ENCODE measurements at regions not wholly inside any gene's neighbourhood (a gene's known extent, or its start where the extent isn't known, plus 50 kb on each side); places are given as distances from the start of the nearest gene placed in this dataset.

- Histone ChIP-seq H3K36me3 (no peaks in the 10 kb centered on the region), H3K27me3 (peaks cover 0 to 37% of the 10 kb centered on the region in 2 donors), H3K27ac (no peak overlapping the region), H3K4me1 (peaks cover 0 to under 1% (median 0%) of the 10 kb centered on the region in 4 donors), H3K4me3 (no peak overlapping the region), H3K9me3 (no peaks in the 10 kb centered on the region)
- no peak for DNase-seq (ENCODE audit: low spot score in 2 of 2)
- TF ChIP-seq EP300 (IDR thresholded peaks at IDR 0.05) (no peak), CTCF (IDR thresholded peaks at IDR 0.05) (no peak), POLR2A (IDR thresholded peaks at IDR 0.05) (no peak)
- WGBS, 2 donors, result 31 to 50% methylated on average over 13 of the region's 13 CpGs
Observed at GRCh38 chr10:133027482-133027881, 60.2 kb upstream of the ADGRA1 start.

- no peaks in the 10 kb centered on the region for H3K9me3 ChIP-seq
- 83 to 86% methylated on average over 9 to 10 of the region's 22 CpGs for WGBS, 2 donors
- peaks cover 0 to 6% (median 0%) of the 10 kb centered on the region in 4 donors for H3K4me1 ChIP-seq
- DNase-seq (ENCODE audit: low spot score in 2 of 2), result no peak
- no peak overlapping the region for H3K4me3 ChIP-seq
- no peak overlapping the region for H3K27ac ChIP-seq
- TF ChIP-seq POLR2A (IDR thresholded peaks at IDR 0.05) (no peak), EP300 (IDR thresholded peaks at IDR 0.05) (no peak), CTCF (IDR thresholded peaks at IDR 0.05) (no peak)
- H3K36me3 ChIP-seq, result no peaks in the 10 kb centered on the region
- peaks cover 0 to 41% of the 10 kb centered on the region in 2 donors for H3K27me3 ChIP-seq
Observed at GRCh38 chr10:133026726-133027395, 60.9 kb upstream of the ADGRA1 start.

- H3K9me3 ChIP-seq, result no peaks in the 10 kb centered on the region
- peaks cover 0 to 6% (median 0%) of the 10 kb centered on the region in 4 donors for H3K4me1 ChIP-seq
- no peak overlapping the region for H3K27ac ChIP-seq
- H3K27me3 ChIP-seq, result peaks cover 0 to 44% of the 10 kb centered on the region in 2 donors
- 80 to 82% methylated on average over 10 of the region's 10 CpGs for WGBS, 2 donors
- DNase-seq (ENCODE audit: low spot score in 2 of 2), result no peak
- no peak overlapping the region for H3K4me3 ChIP-seq
- TF ChIP-seq EP300 (IDR thresholded peaks at IDR 0.05) (no peak), CTCF (IDR thresholded peaks at IDR 0.05) (no peak), POLR2A (IDR thresholded peaks at IDR 0.05) (no peak)
- H3K36me3 ChIP-seq, result no peaks in the 10 kb centered on the region
Observed at GRCh38 chr10:133026171-133026570, 61.6 kb upstream of the ADGRA1 start.

GRCh38 chr10:133025558-133026090 lies 62.1 kb upstream of the ADGRA1 start:
- Histone ChIP-seq H3K27ac (no peak overlapping the region), H3K4me3 (no peak overlapping the region), H3K36me3 (no peaks in the 10 kb centered on the region), H3K4me1 (peaks cover 0 to 6% (median 0%) of the 10 kb centered on the region in 4 donors), H3K27me3 (peaks cover 0 to 44% of the 10 kb centered on the region in 2 donors), H3K9me3 (no peaks in the 10 kb centered on the region)
- WGBS, 2 donors, result 64 to 68% methylated on average over 13 of the region's 13 CpGs
- no peak for TF ChIP-seq EP300 (IDR thresholded peaks at IDR 0.05)
- TF ChIP-seq CTCF (IDR thresholded peaks at IDR 0.05), result no peak
- TF ChIP-seq POLR2A (IDR thresholded peaks at IDR 0.05), result no peak
- DNase-seq (ENCODE audit: low spot score in 2 of 2), result no peak
